HG03520 (cell line): ENCODE measurements at regions not wholly inside any gene's neighbourhood (a gene's known extent, or its start where the extent isn't known, plus 50 kb on each side); places are given as distances from the start of the nearest gene placed in this dataset.

Experiments
- ATAC-seq: cut with Tn5 transposase; IDR thresholded peaks from one replicate; pipeline ENCODE4 v1.9.1; 2021; ENCODE audit warnings: mild to moderate bottlenecking, moderate library complexity; ENCODE audit not compliant: unreplicated experiment

DNA sequence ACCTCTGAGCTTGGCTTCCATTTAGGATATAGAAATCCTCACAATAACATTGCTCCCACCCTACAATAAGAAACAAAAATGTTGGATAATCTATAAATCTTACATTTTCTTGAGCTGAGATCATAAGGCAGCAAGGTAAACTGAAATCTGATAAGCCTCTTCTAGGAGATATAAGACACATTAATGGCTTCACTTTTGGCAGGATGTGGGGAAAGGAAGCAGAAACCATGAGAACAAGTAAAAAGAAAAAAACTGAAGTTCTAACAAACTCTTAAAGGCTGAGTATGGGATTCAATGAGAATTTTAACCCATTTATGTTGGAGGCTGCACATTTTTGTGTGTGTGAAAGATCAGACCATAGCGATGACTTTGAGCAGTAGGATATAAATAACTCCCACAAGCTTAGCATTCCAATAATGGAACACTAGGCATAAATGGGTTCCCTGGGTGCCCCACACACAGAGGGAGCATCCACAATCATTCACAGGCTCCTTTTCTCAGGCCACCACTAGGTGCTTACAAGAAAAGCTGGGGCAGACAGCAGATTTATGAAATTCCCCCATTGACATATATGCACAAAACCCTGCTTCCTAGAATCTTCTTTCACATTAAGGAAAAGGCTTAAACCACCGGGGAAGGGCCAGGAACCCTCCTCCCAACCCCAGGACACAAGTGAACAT is 564.9 kb upstream of the MGMT start:
- ATAC-seq, result no peak

DNA sequence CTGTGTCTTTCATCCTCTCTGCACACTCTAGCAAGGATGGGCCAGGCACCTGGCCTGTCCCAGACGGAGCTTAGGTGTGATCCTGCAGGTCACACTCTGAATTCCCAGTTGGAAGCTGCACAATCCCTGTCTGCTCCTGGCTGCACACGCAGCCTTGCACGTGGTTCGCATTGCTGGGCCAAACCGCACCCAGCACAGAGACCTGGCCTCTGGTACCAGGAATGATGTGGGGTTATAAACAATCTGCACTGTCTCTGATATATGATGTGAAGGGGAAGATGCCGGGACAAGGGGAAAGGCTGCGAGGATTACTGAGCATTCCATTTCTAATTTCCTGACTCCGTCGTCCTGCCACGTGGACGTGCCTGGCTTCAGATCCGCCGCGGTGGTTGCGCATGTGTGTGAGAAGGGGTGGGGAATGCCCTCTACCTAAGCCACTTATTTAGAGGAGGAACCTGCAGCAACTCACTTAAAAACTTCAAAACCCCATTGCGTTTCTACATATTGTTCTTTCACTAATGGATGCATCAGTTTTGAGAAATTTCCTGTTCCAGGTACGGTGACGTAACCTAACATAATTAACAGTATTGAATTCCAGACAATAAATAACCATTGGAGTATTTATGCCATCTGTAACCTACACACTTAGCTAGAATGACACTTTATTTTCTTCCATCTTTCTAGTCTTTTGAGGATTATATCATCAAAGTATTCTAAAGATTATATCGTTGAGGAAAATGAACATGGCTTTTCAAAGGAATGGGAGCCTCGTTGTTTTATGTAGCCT is 559.7 kb upstream of the MGMT start:
- ATAC-seq, result no peak

DNA sequence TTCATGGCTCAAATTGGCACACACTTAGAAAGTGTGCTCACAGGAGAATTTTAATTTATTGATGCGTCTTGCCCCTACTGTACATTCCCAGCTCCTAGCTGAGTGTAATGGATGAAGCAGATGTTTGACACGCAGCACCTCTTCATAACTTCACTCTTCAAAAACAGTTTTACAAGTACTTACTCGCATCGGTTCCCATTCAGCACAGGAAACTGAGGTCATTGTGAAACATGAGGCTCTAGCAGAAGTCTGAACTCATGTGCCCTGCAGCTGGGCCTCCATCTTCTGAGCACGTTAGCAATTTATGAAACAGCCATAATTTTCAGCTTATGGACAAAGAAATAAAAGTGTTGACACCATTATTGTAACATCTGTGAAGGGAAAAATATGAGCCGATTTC is 558.9 kb upstream of the MGMT start:
- ATAC-seq, result no peak

DNA sequence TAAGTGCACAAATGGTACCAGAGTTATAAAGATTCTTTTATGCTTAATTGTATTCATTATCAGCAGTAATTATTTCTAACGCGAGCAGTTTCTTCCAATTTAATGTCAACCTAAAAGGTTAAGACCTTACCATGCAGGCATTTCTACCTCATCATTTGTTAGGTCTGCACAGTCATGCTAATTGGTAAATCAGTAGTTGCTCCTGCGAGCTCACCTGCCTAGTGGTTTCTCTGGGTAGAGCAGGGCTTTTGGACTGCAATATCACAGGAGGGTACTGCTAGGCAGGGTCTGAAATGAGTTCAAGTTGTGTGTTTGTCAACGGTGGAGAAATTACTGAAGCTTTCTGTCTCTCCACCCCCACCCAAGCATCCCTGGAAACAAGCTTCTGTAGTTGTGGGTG is 558.5 kb upstream of the MGMT start:
- no peak for ATAC-seq

DNA sequence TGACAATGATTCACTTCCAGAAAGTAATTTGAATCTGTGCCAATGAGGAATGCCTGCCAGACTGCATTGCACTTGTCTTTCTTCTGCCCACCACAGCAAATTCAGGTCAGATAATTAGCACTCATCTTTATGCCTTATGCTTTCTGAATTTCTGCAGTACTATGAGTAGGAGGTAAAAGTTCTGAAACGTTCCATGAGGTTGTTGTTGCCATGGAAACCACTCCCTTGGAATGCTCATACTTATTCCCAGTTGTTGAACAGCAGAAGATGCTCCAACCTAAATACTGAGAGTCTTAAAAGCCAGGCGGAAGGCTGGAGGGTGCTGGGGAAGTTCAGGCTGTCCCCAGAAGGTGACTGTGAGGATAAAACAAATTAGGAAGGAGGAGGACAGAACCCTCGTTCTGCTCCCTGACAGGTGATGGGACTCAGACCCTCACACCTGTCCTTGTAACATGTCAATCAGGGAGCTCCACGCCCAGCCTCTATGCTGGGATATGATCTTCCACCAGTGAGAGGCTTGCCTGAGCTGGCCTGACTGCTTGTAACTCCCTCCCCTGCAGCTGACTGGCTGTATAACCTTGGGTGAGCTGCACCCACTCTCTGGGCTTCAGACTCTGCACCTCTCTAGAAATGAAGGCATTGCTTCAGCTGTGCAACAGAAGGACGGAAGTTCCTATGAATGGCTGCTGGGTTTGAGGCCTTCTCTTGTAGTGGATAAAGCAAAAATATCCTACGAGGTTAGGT is 554.3 kb upstream of the MGMT start:
- ATAC-seq, result no peak

DNA sequence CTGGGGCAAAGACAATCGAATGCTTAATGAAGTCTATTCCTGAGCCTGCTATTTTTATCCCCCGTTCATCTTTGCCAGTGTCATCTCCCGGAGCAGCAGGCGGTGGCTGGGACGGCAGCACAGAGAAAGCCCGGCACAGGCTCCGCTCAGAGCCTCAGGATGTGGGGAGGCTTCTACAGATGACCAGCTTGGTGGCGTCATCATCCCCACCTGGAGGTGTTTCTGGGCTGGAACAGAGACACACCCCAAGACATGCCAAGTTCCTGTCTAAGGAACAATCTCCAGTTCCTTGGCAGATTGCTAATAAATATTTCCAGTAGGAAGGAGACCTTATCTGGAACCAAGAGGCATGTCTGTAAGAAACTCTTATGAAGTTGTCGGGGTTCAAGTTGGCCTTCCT is 552.4 kb upstream of the MGMT start:
- ATAC-seq, result no peak

DNA sequence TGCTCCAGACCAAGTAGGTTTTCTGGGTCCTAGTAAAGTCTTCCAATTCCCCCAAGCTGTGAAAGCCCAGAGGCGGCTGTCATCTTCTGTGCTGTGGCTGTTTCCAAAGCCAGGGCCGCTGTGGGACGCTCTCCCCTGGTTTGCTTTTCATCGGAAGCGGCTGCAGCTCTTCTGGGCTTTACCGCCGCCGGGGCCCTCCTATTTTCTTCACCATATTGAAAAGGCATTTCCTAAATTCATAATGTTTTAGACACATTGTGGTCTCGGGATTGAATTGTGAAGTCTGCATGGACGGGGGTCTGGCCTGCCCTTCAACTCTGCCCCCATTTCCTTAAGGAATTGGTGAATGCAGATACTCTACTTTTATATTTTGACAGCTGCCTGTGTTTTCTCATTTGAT is 551.4 kb upstream of the MGMT start:
- ATAC-seq, result no peak

DNA sequence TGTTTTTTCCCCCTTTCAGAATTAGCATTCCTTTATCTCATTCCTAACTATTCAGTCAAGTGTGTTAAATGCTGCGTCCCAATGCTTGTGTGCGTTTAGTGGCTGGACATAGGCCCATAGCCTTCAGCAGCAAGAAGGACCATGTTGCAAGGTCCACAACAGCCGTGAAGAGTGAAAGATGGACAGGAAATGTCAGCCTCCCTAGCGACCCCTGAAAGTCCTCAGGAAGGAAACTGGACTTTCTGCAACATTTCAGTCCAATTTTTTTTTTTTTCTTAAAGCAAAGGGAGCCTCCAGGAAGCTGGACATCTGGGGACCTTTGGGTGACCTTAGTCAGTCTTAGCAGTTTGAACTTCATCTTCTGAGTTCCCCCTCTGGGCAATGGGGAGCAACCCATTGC is 550.7 kb upstream of the MGMT start:
- ATAC-seq, result no peak

DNA sequence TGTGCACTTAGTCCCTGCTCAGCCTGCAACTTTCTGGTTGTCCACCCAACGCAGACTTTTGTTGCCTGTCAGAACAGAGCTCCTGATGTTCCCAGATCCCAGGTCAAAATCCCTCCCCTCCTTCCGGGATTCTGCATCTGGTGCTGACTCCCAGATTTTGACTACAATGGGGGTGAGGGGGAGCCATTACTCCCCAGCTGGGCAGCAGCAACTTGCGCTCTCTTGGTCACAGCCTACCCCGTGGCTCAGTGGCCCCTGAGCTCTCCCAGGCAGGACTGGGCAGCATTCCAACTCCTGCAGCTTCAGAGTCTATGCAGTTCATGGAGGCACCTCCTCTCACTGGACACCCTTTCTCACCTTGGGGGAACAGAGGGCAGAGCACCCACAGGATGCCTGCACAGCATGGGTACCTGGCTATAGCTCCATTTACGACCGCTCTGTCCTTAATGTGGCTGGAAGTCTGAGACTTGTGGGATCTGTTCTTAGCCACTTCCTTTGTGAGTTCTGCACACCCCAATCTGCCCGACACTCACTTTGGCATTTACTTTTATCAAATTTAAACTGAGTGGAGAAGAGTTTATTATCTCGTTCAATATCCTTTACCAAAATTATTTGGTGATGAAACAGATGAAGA is 545.5 kb upstream of the MGMT start:
- no peak for ATAC-seq

DNA sequence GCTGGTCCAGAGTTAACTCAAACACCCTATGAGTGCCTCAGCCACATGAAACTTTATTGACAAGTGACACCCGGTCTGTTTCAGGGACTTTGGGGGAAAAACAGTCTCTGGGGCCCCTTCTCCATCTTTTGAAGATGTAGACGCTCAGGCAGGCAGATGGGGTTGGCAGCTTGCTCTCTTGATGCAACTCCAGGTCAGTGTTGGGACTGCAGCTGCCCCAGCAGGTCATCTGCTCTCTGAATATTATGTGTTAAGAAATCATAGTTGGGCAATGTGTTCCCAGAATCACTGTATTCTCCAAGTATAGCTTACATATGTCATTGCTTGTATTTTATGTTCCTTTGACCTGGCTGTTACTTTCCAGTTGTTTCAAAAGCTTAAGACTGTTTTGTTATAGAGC is 544.9 kb upstream of the MGMT start:
- no peak for ATAC-seq

DNA sequence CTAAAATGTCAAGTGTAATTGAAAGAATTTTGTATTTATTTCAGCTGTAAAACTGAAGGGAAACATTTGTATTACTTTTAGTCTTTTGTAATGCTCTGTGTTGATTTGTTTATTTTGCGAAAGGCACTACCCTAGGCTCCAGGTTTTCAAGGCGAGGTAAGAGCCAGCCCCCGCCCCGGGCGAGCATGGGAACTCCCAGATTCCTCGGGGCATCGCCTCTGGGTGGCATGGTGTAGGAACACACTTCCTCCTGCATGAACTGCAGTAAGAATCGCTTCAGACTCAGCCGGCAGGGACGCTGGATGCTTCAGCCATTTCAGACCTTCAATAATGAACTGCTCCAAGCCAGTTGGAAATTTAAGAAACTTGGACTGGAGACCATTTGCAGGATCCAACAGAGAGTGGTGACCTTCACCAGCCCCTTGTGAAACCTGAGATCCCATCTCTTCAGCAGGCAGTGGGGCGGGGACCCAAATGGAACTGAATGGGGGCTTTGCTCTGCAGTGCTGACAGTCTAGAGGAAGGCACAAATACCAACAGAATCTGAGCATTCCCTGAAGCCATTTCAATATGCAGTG is 544.3 kb upstream of the MGMT start:
- ATAC-seq, result no peak

DNA sequence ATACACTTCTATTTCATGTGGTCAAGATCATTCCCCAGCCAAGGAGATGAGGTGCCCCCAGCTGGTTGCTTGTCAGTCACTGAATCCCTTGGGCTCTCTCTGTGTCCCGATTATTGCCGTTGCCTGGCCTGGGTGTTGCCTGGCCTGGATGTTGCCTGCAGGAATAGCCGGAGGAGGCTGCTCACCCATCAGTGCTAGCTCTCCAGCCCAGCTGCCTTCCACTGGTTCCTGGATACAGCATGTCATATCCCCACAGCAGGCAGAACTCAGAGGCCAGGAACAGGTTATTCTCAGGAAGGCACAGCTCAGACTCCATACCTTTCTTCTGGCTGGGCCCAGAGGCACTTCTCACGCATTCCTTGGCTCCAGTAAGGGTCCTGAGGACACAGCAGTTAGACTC is 542.1 kb upstream of the MGMT start:
- no peak for ATAC-seq

DNA sequence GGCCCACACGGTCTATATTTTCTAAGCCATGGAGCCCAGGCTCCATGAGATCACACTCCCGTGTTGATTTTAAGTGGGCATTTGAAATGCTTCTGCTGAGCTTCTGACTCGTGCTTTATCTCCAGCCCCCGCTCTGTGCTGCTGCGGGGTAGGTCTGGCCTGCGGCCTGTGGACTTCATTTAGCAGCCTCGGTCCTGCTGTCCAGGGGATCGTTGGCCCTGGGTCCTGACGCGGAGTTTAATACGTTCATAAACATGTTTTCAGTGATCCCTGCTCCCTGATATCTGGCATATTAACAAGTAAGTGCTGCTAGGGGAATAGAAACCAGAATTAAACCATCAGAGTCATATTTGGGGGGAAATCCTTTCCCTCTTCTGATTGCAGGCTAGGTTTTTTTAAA is 540.3 kb upstream of the MGMT start:
- ATAC-seq, result no peak

DNA sequence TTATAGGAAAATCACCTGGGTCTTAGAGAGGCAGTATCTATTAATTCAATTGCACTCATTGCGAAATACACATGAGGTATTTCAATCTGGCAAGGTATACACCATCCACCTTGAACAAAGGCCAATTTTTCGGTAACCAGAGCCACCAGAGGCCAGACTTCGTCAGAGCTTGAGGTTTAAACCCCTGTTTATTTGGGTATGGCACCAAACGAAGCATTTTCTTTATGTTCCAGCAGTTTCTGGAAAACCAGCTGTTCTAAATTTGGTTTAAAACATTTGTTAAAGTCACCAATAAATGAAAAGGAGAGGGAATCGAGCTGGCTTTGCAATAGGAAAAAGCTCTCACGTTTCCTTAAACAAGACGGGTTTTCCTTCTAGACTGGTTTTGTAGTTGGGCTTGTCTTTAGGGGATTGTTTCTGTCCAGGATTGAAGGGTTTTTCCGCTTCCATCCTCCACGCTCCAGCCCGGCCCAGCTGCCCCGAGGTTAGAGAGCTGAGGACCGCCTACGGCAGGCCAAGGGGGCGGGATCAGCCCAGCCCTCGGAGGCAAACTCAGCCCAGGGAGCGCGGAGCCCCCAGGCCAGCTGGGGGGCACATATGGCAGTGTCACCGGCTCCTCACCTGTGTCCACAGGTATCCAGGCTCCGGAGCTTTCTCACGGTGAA is 539.4 kb upstream of the MGMT start:
- ATAC-seq, result no peak

DNA sequence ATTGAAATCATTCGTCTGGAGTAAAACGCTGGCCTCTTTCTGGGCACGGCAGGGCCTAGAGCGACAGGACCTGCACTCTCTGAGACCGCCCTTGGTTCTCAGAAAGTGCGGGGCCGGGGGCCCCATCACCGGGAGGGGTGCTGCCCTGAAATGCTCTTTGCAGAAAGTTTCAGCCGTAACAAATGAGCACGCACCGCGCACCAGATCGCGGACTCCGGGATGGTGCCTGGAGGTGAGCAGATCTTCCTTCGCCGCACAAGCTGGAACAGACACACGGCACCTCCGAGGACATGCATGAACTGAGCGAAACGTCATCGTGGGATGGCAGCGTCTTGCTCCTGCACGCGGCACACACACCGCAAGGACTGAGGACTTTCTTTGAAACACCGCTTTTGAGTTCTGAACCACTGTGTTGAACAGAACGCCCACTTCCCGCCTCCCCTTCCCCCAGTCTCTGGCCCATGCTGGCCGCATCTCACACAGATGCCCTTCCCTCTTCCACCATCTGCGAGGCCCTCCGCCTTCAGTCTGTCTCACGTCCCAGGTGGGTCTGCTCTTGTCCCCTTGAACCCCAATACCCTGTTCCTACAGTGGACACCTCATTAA is 538.7 kb upstream of the MGMT start:
- no peak for ATAC-seq

DNA sequence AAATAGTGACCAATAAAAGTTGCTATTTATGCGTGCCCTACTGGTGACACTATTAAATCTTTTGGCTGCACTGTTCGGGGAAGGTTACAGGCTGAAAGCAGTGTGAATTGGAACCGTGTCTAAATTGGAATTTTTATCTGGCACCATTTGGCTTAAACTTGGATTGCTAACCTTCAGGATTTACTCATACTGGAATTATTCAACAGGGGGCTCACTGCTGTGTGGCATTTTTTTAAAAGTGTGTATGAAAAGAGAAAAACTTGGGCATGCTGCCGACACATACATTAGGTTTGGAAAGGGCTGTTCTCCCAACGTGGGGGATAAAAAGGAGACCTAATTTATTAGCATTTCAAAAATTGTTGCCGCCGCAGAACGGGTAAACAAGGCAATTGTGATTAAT is 537.9 kb upstream of the MGMT start:
- no peak for ATAC-seq

DNA sequence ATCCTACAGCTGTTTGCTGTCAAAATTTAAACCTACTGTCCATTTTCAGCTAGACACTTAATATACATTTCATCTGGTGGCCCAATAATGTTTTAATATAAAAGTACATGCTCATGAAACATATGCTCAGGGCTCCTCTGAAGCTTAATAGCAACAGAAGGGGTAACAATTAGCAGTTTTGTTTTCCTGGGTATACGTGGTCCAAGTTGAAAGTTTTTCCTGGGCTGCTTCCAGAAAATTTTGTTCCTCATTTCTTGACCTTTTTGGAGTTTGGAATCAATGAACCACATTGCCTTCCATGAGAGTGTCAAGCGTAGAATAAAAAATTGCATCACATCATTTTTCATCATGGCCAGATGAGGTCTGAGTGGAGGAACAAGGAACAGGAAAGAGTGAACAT is 537.3 kb upstream of the MGMT start:
- no peak for ATAC-seq

DNA sequence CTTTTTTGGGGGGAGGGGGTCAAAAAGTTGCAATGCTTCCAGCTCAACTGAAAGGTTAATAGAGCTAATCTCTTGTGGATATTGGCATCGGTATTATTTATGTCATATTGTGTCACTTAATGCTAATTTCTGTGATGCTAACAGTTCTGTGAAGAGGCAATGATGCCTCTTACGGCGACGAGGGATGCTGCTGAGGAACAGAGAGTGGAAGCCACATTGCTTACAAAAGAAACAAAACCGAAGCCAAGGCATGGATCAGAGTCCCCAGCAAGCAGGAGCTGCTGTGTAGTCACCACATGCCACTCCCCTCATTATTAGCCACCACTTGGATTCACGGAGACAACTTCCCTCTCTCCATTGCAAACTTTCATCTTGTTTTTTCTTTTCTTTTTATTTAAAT is 536.5 kb upstream of the MGMT start:
- no peak for ATAC-seq

DNA sequence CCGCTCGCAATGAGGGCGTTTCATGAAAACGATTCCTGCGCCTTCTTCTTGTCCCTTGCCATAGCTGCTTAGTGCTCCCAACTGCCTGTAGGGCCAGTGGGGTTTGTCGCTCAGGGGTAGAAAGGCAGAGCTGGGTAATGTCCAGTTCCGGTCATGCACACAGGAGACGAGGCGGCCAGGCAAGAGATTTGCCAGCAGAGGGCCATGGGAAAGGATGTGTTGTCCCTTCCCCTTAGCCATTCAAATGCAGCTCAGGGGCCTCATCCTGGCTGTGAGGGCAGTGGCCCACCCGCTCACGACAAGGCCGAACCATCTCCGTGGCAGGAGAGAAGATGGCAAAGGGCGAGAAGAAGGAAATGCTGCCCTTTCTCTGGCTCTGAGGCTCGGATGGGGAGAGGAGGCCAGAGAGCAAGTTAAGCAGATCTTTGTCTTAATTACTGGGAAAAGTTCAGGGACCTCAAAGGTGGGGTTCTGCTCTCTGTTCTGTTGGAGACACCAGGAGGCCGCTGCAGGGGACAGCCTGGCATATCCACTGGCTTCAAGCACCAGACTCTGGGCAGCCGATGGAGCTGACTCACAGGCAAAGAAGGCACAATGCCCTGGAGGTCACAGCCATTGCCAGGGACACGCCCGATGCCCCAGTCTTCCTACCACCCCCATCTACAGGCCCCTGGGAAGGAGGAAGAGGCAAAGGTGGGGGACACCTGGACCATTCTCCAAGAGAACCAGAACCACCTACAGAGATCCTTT is 534.8 kb upstream of the MGMT start:
- no peak for ATAC-seq

DNA sequence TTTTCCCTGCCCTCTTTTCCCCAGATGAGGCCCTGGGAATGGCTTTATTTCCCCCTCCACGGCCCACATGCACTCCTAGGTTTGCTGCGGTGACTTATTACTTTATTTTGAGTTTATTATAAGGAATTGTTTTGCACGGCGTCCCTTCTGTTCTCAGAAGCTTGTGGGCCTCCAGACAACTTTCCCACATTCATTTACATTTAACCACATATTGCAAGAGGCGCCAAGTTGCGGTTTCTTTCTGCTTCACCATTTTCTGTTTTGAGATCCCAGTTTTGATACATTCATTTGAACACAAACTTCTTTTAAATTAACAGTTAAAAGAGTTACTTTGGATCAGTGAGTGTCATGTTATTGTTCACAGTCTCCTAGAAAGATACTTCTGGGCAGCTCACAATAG is 532.5 kb upstream of the MGMT start:
- no peak for ATAC-seq
